K562 (cell line): ENCODE measurements at regions not wholly inside any gene's neighbourhood (a gene's known extent, or its start where the extent isn't known, plus 50 kb on each side); places are given as distances from the start of the nearest gene placed in this dataset.

Experiments used
- AFF1 ChIP-seq, 2 experiments: fragments of 450-650 bp; IDR thresholded peaks; 2 replicates each; pipeline ENCODE4 v1.6.1; 2018; ENCODE audit warnings: mild to moderate bottlenecking in 2 of 2, low read depth in 1 of 2; ENCODE audit not compliant: partially characterized antibody in 2 of 2
- ATF7 ChIP-seq: fragments of 450-650 bp; IDR thresholded peaks from 2 replicates; pipeline ENCODE4 v1.7.1; 2014; ENCODE audit warnings: mild to moderate bottlenecking, moderate library complexity
- FOXP1 ChIP-seq: sonication (generic); formaldehyde crosslinking; IDR thresholded peaks from 2 replicates; pipeline ENCODE4 v1.8.0; 2022; ENCODE audit warnings: mild to moderate bottlenecking, missing genetic modification reagents
- GATA2 ChIP-seq: sonication (generic); formaldehyde crosslinking; IDR thresholded peaks from 2 replicates; pipeline ENCODE4 v1.4.0; 2020; ENCODE audit warnings: mild to moderate bottlenecking, missing genetic modification reagents
- HDAC1 ChIP-seq, 2 experiments: fragments of 450-650 bp; IDR thresholded peaks; 2 replicates each; pipeline ENCODE4 v1.6.1; 2016 to 2017; ENCODE audit warnings: inconsistent platforms in 1 of 2, mild to moderate bottlenecking in 1 of 2, moderate library complexity in 1 of 2
- HDAC6 ChIP-seq: IDR thresholded peaks from 2 replicates; pipeline ENCODE4 v1.6.1; 2012; ENCODE audit warnings: low read depth, mild to moderate bottlenecking, control low read depth, inconsistent platforms, low read length, moderate library complexity
- NELFE ChIP-seq: IDR thresholded peaks from 2 replicates; pipeline ENCODE4 v1.6.1; 2011; ENCODE audit warnings: mild to moderate bottlenecking; ENCODE audit not compliant: insufficient read depth, insufficient read length
- PHB2 ChIP-seq: fragments of 450-650 bp; IDR thresholded peaks from 2 replicates; pipeline ENCODE4 v1.6.1; 2017; ENCODE audit warnings: low read depth
- PYGO2 ChIP-seq: fragments of 450-650 bp; IDR thresholded peaks from 2 replicates; pipeline ENCODE4 v1.6.1; 2016; ENCODE audit warnings: mild to moderate bottlenecking, missing genetic modification characterization, moderate library complexity, missing compliant biosample characterization
- RCOR1 ChIP-seq, 2 experiments: IDR thresholded peaks; 2 replicates each; pipeline ENCODE4 v1.6.1; 2012; ENCODE audit warnings: low read depth in 2 of 2, low read length in 2 of 2, borderline replicate concordance in 1 of 2, improper control_type of control experiment in 1 of 2
- SMAD4 ChIP-seq: fragments of 250-450 bp; sonication (Bioruptor Pico); conservative IDR thresholded peaks from 2 replicates; pipeline ENCODE4 v1.8.0; 2021; ENCODE audit warnings: inconsistent platforms, mild to moderate bottlenecking, moderate library complexity
- SRSF9 ChIP-seq: fragments of 200-400 bp; formaldehyde crosslinking; IDR thresholded peaks from 2 replicates; pipeline ENCODE4 v1.6.1; 2017; ENCODE audit warnings: low read depth, low read length, borderline replicate concordance
- ZFP30 ChIP-seq: fragments of 250-450 bp; sonication (Bioruptor Pico); IDR thresholded peaks from 2 replicates; pipeline ENCODE4 v1.8.0; 2022; ENCODE audit warnings: moderate library complexity, mild to moderate bottlenecking, inconsistent platforms, borderline replicate concordance
- ZNF24 ChIP-seq: fragments of 450-650 bp; IDR thresholded peaks from 2 replicates; pipeline ENCODE4 v1.6.1; 2016
- ZNF316 ChIP-seq: fragments of 450-650 bp; IDR thresholded peaks from 2 replicates; pipeline ENCODE4 v1.6.1; 2016
- TF ChIP-seq, protein P1 (sequence below): fragments of 250-450 bp; sonication (Bioruptor Pico); IDR thresholded peaks from 2 replicates; pipeline ENCODE4 v1.4.0; 2020
- TF ChIP-seq, protein P2 (sequence below): sonication (generic); formaldehyde crosslinking; IDR thresholded peaks from 2 replicates; pipeline ENCODE4 v1.8.1; 2023; ENCODE audit warnings: mild to moderate bottlenecking, missing genetic modification reagents
- TF ChIP-seq, protein P3 (sequence below), 2 experiments: fragments of 450-650 bp; conservative IDR thresholded peaks; 2 replicates each; pipeline ENCODE4 v1.6.1; 2017; ENCODE audit warnings: mild to moderate bottlenecking in 2 of 2, moderate library complexity in 2 of 2
- TF ChIP-seq, protein P4 (sequence below): sonication (generic); formaldehyde crosslinking; IDR thresholded peaks from 2 replicates; pipeline ENCODE4 v1.9.0; 2022; ENCODE audit warnings: mild to moderate bottlenecking, missing genetic modification reagents

GRCh38 chr2:44087036-44087713, 81.5 kb upstream of the PPM1B start (continued):
- peak in 1 of 2 experiments; percentile 48 for TF ChIP-seq AFF1 (IDR thresholded peaks at IDR 0.05; ENCODE audit: low read depth in 1 of 2, partially characterized antibody in 2 of 2)
- TF ChIP-seq NELFE, result no peak
- no peak for TF ChIP-seq PHB2
- TF ChIP-seq GATA2 (CRISPR knock-in tag), result peak; percentile 59; the same call in 1 of the 2 replicates
- TF ChIP-seq RCOR1 (IDR thresholded peaks at IDR 0.05; ENCODE audit: borderline replicate concordance in 1 of 2, low read depth in 2 of 2, low read length in 2 of 2), result peak in 1 of 2 experiments; percentile 32; a peak in 1 of 4 replicates
- peak; percentile 99 for TF ChIP-seq ATF7
- no peak for TF ChIP-seq HDAC6
- no peak for TF ChIP-seq SRSF9
- TF ChIP-seq, protein P1, sequence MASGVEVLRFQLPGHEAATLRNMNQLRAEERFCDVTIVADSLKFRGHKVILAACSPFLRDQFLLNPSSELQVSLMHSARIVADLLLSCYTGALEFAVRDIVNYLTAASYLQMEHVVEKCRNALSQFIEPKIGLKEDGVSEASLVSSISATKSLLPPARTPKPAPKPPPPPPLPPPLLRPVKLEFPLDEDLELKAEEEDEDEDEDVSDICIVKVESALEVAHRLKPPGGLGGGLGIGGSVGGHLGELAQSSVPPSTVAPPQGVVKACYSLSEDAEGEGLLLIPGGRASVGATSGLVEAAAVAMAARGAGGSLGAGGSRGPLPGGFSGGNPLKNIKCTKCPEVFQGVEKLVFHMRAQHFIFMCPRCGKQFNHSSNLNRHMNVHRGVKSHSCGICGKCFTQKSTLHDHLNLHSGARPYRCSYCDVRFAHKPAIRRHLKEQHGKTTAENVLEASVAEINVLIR (CRISPR knock-in tag), result peak; percentile 79
- TF ChIP-seq ZNF316, result no peak
- no peak for TF ChIP-seq PYGO2 (tag)
- TF ChIP-seq, protein P2, sequence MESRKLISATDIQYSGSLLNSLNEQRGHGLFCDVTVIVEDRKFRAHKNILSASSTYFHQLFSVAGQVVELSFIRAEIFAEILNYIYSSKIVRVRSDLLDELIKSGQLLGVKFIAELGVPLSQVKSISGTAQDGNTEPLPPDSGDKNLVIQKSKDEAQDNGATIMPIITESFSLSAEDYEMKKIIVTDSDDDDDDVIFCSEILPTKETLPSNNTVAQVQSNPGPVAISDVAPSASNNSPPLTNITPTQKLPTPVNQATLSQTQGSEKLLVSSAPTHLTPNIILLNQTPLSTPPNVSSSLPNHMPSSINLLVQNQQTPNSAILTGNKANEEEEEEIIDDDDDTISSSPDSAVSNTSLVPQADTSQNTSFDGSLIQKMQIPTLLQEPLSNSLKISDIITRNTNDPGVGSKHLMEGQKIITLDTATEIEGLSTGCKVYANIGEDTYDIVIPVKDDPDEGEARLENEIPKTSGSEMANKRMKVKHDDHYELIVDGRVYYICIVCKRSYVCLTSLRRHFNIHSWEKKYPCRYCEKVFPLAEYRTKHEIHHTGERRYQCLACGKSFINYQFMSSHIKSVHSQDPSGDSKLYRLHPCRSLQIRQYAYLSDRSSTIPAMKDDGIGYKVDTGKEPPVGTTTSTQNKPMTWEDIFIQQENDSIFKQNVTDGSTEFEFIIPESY, result no peak
- TF ChIP-seq, protein P3, sequence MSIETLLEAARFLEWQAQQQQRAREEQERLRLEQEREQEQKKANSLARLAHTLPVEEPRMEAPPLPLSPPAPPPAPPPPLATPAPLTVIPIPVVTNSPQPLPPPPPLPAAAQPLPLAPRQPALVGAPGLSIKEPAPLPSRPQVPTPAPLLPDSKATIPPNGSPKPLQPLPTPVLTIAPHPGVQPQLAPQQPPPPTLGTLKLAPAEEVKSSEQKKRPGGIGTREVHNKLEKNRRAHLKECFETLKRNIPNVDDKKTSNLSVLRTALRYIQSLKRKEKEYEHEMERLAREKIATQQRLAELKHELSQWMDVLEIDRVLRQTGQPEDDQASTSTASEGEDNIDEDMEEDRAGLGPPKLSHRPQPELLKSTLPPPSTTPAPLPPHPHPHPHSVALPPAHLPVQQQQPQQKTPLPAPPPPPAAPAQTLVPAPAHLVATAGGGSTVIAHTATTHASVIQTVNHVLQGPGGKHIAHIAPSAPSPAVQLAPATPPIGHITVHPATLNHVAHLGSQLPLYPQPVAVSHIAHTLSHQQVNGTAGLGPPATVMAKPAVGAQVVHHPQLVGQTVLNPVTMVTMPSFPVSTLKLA (conservative IDR thresholded peaks at IDR 0.05), result peak in 1 of 2 experiments; percentile 63; a peak in 2 of 4 replicates
- TF ChIP-seq HDAC1 (IDR thresholded peaks at IDR 0.05), result no peak
- TF ChIP-seq, protein P4, sequence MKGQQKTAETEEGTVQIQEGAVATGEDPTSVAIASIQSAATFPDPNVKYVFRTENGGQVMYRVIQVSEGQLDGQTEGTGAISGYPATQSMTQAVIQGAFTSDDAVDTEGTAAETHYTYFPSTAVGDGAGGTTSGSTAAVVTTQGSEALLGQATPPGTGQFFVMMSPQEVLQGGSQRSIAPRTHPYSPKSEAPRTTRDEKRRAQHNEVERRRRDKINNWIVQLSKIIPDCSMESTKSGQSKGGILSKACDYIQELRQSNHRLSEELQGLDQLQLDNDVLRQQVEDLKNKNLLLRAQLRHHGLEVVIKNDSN (CRISPR knock-in tag), result no peak
- TF ChIP-seq SMAD4 (CRISPR knock-in tag), result no peak
- TF ChIP-seq ZNF24, result no peak
- peak; percentile 96 for TF ChIP-seq FOXP1
- TF ChIP-seq ZFP30, result no peak
